Endothelial cell (in vitro differentiated cells): ENCODE measurements at regions not wholly inside any gene's neighbourhood (a gene's known extent, or its start where the extent isn't known, plus 50 kb on each side); places are given as distances from the start of the nearest gene placed in this dataset.

Source experiments
- DNase-seq: peaks from one replicate; pipeline ENCODE4 v3.0.0; 2021; ENCODE audit warnings: low spot score
- H3K27ac Mint-ChIP-seq: one replicate; pipeline ENCODE4 v1.8.0; 2021; ENCODE audit warnings: mixed read lengths, inconsistent platforms; ENCODE audit not compliant: unreplicated experiment
- H3K27me3 Mint-ChIP-seq: one replicate; pipeline ENCODE4 v1.8.0; 2021; ENCODE audit warnings: mild to moderate bottlenecking, moderate library complexity, mixed read lengths, inconsistent platforms; ENCODE audit not compliant: unreplicated experiment
- H3K36me3 Mint-ChIP-seq: one replicate; pipeline ENCODE4 v1.8.0; 2021; ENCODE audit warnings: mild to moderate bottlenecking, low read depth, mixed read lengths, inconsistent platforms; ENCODE audit not compliant: unreplicated experiment
- H3K4me1 Mint-ChIP-seq: one replicate; pipeline ENCODE4 v1.8.0; 2021; ENCODE audit warnings: mild to moderate bottlenecking, mixed read lengths, inconsistent platforms; ENCODE audit not compliant: unreplicated experiment
- H3K4me3 Mint-ChIP-seq: one replicate; pipeline ENCODE4 v1.8.0; 2021; ENCODE audit warnings: mild to moderate bottlenecking, mixed read lengths, inconsistent platforms; ENCODE audit not compliant: unreplicated experiment
- H3K9me3 Mint-ChIP-seq: one replicate; pipeline ENCODE4 v1.8.0; 2021; ENCODE audit warnings: mixed read lengths, inconsistent platforms; ENCODE audit not compliant: unreplicated experiment
- TF ChIP-seq, protein P1 (sequence below): fragments of 200-600 bp; sonication (generic); IDR thresholded peaks from one replicate; pipeline ENCODE4 v1.5.0; 2021; ENCODE audit warnings: antibody characterized with exemption; ENCODE audit not compliant: unreplicated experiment

GRCh38 chr7:149621776-149622175, 124.2 kb upstream of the ZNF746 start:
- Mint-ChIP-seq H3K27ac (no peak overlapping the region), H3K4me1 (peaks cover 22% of the 10 kb centered on the region), H3K9me3 (no peaks in the 10 kb centered on the region), H3K4me3 (no peak overlapping the region), H3K36me3 (peaks cover 37% of the 10 kb centered on the region), H3K27me3 (peaks cover 10% of the 10 kb centered on the region)
- TF ChIP-seq, protein P1, sequence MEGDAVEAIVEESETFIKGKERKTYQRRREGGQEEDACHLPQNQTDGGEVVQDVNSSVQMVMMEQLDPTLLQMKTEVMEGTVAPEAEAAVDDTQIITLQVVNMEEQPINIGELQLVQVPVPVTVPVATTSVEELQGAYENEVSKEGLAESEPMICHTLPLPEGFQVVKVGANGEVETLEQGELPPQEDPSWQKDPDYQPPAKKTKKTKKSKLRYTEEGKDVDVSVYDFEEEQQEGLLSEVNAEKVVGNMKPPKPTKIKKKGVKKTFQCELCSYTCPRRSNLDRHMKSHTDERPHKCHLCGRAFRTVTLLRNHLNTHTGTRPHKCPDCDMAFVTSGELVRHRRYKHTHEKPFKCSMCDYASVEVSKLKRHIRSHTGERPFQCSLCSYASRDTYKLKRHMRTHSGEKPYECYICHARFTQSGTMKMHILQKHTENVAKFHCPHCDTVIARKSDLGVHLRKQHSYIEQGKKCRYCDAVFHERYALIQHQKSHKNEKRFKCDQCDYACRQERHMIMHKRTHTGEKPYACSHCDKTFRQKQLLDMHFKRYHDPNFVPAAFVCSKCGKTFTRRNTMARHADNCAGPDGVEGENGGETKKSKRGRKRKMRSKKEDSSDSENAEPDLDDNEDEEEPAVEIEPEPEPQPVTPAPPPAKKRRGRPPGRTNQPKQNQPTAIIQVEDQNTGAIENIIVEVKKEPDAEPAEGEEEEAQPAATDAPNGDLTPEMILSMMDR: no peak
- no peak for DNase-seq

- Mint-ChIP-seq H3K27me3 (peaks cover 14% of the 10 kb centered on the region), H3K4me1 (peaks cover 18% of the 10 kb centered on the region), H3K4me3 (no peak overlapping the region), H3K9me3 (no peaks in the 10 kb centered on the region), H3K36me3 (peaks cover 44% of the 10 kb centered on the region), H3K27ac (no peak overlapping the region)
- TF ChIP-seq, protein P1: no peak
- DNase-seq: no peak
Measured at GRCh38 chr7:149620961-149621360, 123.4 kb upstream of the ZNF746 start.

- TF ChIP-seq, protein P1: no peak
- H3K9me3 Mint-ChIP-seq: no peaks in the 10 kb centered on the region
Measured at GRCh38 chr7:149616898-149617297, 119.3 kb upstream of the ZNF746 start.

GRCh38 chr7:149615690-149616270, 118.2 kb upstream of the ZNF746 start:
- peak overlapping the region; percentile 69 for H3K4me3 Mint-ChIP-seq
- peaks cover 5% of the 10 kb centered on the region for H3K27me3 Mint-ChIP-seq
- TF ChIP-seq, protein P1: no peak
- no peak for DNase-seq
- H3K9me3 Mint-ChIP-seq: no peaks in the 10 kb centered on the region
- peaks cover 4% of the 10 kb centered on the region for H3K4me1 Mint-ChIP-seq
- H3K36me3 Mint-ChIP-seq: peaks cover 77% of the 10 kb centered on the region
- peak overlapping the region; percentile 59 for H3K27ac Mint-ChIP-seq

More at GRCh38 chr7:149616898-149617297, 119.3 kb upstream of the ZNF746 start:
- Mint-ChIP-seq H3K27me3 (peaks cover 8% of the 10 kb centered on the region), H3K27ac (no peak overlapping the region), H3K4me3 (no peak overlapping the region), H3K4me1 (peaks cover 4% of the 10 kb centered on the region), H3K36me3 (peaks cover 78% of the 10 kb centered on the region)
- no peak for DNase-seq

GRCh38 chr7:149610441-149611011, 112.9 kb upstream of the ZNF746 start:
- H3K27ac Mint-ChIP-seq: no peak overlapping the region
- H3K4me3 Mint-ChIP-seq: peak overlapping the region; percentile 23
- TF ChIP-seq, protein P1: no peak
- H3K36me3 Mint-ChIP-seq: peaks cover 63% of the 10 kb centered on the region
- no peaks in the 10 kb centered on the region for H3K9me3 Mint-ChIP-seq
- peaks cover 1% of the 10 kb centered on the region for H3K27me3 Mint-ChIP-seq
- no peak for DNase-seq
- peaks cover 6% of the 10 kb centered on the region for H3K4me1 Mint-ChIP-seq
